ENCODE measurements at regions not wholly inside any gene's neighbourhood (a gene's known extent, or its start where the extent isn't known, plus 50 kb on each side); places are given as distances from the start of the nearest gene placed in this dataset.

- ATAC-seq: no peak
- no peak for TF ChIP-seq ZNF70 (CRISPR knock-in tag; IDR thresholded peaks at IDR 0.05)
- TF ChIP-seq ARNTL (CRISPR knock-in tag; IDR thresholded peaks at IDR 0.05; ENCODE audit: borderline replicate concordance, low read depth): no peak
- TF ChIP-seq ESRRG (CRISPR knock-in tag; IDR thresholded peaks at IDR 0.05): no peak
- TF ChIP-seq ZFP30 (CRISPR knock-in tag; IDR thresholded peaks at IDR 0.05): no peak
- no peak for TF ChIP-seq CSRNP3 (CRISPR knock-in tag; IDR thresholded peaks at IDR 0.05)
- no peak for TF ChIP-seq ZNF8 (CRISPR knock-in tag; IDR thresholded peaks at IDR 0.05)
- TF ChIP-seq PPARA (CRISPR knock-in tag; IDR thresholded peaks at IDR 0.05; ENCODE audit: borderline replicate concordance): no peak
- TF ChIP-seq RARB (CRISPR knock-in tag; IDR thresholded peaks at IDR 0.05): no peak
- TF ChIP-seq TCF4 (CRISPR knock-in tag; IDR thresholded peaks at IDR 0.05; ENCODE audit: borderline replicate concordance): no peak
- no peak for TF ChIP-seq CREB5 (CRISPR knock-in tag; IDR thresholded peaks at IDR 0.05; ENCODE audit: low read depth)
- TF ChIP-seq BACH2 (CRISPR knock-in tag; IDR thresholded peaks at IDR 0.05; ENCODE audit: borderline replicate concordance): no peak
- TF ChIP-seq GLIS3 (CRISPR knock-in tag; IDR thresholded peaks at IDR 0.05): no peak
Observed at GRCh38 chr22:48633996-48634836, 1193.5 kb downstream of the BRD1 start.

GRCh38 chr22:48632646-48633246 is 1194.9 kb downstream of the BRD1 start:
- ATAC-seq: no peak

More at GRCh38 chr22:48632646-48633246, 1194.9 kb downstream of the BRD1 start:
- TF ChIP-seq ZFP3 (CRISPR knock-in tag; IDR thresholded peaks at IDR 0.05) (no peak), CSRNP3 (CRISPR knock-in tag; IDR thresholded peaks at IDR 0.05) (no peak), SNAI2 (CRISPR knock-in tag; IDR thresholded peaks at IDR 0.05) (no peak), TSHZ2 (CRISPR knock-in tag; IDR thresholded peaks at IDR 0.05) (no peak), TOX (CRISPR knock-in tag; IDR thresholded peaks at IDR 0.05; ENCODE audit: borderline replicate concordance) (no peak), ZNF70 (CRISPR knock-in tag; IDR thresholded peaks at IDR 0.05) (no peak), POU6F1 (CRISPR knock-in tag; IDR thresholded peaks at IDR 0.05; ENCODE audit: borderline replicate concordance, low read depth) (no peak), TCF4 (CRISPR knock-in tag; IDR thresholded peaks at IDR 0.05; ENCODE audit: borderline replicate concordance) (no peak), BACH2 (CRISPR knock-in tag; IDR thresholded peaks at IDR 0.05; ENCODE audit: borderline replicate concordance) (no peak), RARB (CRISPR knock-in tag; IDR thresholded peaks at IDR 0.05) (no peak), ISL1 (CRISPR knock-in tag; IDR thresholded peaks at IDR 0.05) (no peak), OSR1 (CRISPR knock-in tag; IDR thresholded peaks at IDR 0.05) (no peak), ZNF565 (CRISPR knock-in tag; conservative IDR thresholded peaks at IDR 0.05; ENCODE audit: low read depth) (no peak)

Data from SK-N-SH treated with all-trans-retinoic acid at 6 μM for 48 hours (cell line).